ENCODE measurements at regions not wholly inside any gene's neighbourhood (a gene's known extent, or its start where the extent isn't known, plus 50 kb on each side); places are given as distances from the start of the nearest gene placed in this dataset.

DNA sequence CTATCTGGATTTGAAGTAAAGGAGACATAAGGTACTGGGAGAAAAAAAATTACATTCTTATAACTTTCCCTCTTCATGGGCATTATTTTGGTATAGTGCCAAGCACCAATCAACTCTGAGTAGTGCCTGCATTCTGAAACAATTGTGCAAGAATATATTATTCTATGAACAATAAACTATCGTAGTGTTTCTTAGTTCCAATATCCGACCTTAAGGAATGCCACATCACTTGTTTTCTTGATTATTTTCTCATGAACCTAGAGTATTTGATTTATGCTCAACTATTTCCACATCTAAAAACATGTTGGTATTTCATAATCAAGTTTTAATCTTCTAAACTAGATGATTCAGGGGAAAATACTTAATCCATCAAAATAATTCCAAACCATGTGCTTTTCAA, 294.4 kb upstream of the TBX18 start (continued):
- TF ChIP-seq, protein P1, sequence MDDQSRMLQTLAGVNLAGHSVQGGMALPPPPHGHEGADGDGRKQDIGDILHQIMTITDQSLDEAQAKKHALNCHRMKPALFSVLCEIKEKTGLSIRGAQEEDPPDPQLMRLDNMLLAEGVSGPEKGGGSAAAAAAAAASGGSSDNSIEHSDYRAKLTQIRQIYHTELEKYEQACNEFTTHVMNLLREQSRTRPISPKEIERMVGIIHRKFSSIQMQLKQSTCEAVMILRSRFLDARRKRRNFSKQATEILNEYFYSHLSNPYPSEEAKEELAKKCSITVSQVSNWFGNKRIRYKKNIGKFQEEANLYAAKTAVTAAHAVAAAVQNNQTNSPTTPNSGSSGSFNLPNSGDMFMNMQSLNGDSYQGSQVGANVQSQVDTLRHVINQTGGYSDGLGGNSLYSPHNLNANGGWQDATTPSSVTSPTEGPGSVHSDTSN (CRISPR knock-in tag; IDR thresholded peaks at IDR 0.05): no peak
- TF ChIP-seq, protein P2, sequence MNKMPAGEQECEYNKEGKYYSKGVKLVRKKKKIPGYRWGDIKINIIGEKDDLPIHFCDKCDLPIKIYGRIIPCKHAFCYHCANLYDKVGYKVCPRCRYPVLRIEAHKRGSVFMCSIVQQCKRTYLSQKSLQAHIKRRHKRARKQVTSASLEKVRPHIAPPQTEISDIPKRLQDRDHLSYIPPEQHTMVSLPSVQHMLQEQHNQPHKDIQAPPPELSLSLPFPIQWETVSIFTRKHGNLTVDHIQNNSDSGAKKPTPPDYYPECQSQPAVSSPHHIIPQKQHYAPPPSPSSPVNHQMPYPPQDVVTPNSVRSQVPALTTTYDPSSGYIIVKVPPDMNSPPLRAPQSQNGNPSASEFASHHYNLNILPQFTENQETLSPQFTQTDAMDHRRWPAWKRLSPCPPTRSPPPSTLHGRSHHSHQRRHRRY (tag by site-specific recombination; IDR thresholded peaks at IDR 0.05): no peak
- TF ChIP-seq ZNF571 (tag by site-specific recombination; IDR thresholded peaks at IDR 0.05) (no peak), ZNF23 (tag by site-specific recombination; IDR thresholded peaks at IDR 0.05; ENCODE audit: borderline replicate concordance) (no peak)
- TF ChIP-seq, protein P3, sequence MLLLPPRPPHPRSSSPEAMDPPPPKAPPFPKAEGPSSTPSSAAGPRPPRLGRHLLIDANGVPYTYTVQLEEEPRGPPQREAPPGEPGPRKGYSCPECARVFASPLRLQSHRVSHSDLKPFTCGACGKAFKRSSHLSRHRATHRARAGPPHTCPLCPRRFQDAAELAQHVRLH (tag by site-specific recombination; IDR thresholded peaks at IDR 0.05): no peak
- TF ChIP-seq, protein P4, sequence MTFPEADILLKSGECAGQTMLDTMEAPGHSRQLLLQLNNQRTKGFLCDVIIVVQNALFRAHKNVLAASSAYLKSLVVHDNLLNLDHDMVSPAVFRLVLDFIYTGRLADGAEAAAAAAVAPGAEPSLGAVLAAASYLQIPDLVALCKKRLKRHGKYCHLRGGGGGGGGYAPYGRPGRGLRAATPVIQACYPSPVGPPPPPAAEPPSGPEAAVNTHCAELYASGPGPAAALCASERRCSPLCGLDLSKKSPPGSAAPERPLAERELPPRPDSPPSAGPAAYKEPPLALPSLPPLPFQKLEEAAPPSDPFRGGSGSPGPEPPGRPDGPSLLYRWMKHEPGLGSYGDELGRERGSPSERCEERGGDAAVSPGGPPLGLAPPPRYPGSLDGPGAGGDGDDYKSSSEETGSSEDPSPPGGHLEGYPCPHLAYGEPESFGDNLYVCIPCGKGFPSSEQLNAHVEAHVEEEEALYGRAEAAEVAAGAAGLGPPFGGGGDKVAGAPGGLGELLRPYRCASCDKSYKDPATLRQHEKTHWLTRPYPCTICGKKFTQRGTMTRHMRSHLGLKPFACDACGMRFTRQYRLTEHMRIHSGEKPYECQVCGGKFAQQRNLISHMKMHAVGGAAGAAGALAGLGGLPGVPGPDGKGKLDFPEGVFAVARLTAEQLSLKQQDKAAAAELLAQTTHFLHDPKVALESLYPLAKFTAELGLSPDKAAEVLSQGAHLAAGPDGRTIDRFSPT (tag by site-specific recombination; IDR thresholded peaks at IDR 0.05): no peak
- TF ChIP-seq, protein P5, sequence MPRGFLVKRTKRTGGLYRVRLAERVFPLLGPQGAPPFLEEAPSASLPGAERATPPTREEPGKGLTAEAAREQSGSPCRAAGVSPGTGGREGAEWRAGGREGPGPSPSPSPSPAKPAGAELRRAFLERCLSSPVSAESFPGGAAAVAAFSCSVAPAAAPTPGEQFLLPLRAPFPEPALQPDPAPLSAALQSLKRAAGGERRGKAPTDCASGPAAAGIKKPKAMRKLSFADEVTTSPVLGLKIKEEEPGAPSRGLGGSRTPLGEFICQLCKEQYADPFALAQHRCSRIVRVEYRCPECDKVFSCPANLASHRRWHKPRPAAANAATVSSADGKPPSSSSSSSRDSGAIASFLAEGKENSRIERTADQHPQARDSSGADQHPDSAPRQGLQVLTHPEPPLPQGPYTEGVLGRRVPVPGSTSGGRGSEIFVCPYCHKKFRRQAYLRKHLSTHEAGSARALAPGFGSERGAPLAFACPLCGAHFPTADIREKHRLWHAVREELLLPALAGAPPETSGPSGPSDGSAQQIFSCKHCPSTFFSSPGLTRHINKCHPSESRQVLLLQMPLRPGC (tag by site-specific recombination; IDR thresholded peaks at IDR 0.05): no peak

DNA sequence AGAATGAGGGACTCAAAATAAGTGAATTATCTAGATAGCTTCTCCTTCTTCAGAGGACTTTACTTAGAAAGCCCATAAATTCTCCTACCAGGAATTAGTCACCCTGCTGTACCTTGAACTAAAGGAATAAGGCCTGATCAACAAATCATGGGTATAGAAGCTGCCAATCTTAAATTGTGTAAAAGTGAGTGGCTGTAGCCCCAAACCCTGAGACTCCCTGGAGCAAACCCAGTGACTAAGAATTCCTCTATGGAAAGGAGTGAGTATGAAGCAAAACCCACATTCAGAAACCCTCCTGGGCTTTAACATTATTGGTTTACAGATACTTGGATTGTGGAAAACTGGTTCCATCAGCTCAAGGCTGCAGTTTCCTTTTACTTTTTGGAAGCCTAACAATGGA, 285.8 kb upstream of the TBX18 start:
- ChIA-PET CTCF (interaction anchor here (0.6 to 0.8 kb wide), 3 partner anchors 61 to 1068 kb away, joined by 3 read pairs; no protein-coding TSS in a partner anchor), POLR2A (no interaction called here)
- Histone ChIP-seq H3K36me3 (ENCODE audit: control insufficient read depth in 2 of 2, insufficient read depth in 1 of 2, low read length in 2 of 2) (no peaks in the 10 kb centered on the region), H3K4me1 (ENCODE audit: control insufficient read depth, insufficient read depth, low read length) (no peaks in the 10 kb centered on the region), H3K4me3 (ENCODE audit: low read depth, low read length) (no peak overlapping the region), H3K27ac (ENCODE audit: extremely low read depth, low read depth, low read length) (no peak overlapping the region), H3K9me3 (ENCODE audit: control insufficient read depth, insufficient read depth, low read depth, low read length) (no peaks in the 10 kb centered on the region)
- TF ChIP-seq, protein P6, sequence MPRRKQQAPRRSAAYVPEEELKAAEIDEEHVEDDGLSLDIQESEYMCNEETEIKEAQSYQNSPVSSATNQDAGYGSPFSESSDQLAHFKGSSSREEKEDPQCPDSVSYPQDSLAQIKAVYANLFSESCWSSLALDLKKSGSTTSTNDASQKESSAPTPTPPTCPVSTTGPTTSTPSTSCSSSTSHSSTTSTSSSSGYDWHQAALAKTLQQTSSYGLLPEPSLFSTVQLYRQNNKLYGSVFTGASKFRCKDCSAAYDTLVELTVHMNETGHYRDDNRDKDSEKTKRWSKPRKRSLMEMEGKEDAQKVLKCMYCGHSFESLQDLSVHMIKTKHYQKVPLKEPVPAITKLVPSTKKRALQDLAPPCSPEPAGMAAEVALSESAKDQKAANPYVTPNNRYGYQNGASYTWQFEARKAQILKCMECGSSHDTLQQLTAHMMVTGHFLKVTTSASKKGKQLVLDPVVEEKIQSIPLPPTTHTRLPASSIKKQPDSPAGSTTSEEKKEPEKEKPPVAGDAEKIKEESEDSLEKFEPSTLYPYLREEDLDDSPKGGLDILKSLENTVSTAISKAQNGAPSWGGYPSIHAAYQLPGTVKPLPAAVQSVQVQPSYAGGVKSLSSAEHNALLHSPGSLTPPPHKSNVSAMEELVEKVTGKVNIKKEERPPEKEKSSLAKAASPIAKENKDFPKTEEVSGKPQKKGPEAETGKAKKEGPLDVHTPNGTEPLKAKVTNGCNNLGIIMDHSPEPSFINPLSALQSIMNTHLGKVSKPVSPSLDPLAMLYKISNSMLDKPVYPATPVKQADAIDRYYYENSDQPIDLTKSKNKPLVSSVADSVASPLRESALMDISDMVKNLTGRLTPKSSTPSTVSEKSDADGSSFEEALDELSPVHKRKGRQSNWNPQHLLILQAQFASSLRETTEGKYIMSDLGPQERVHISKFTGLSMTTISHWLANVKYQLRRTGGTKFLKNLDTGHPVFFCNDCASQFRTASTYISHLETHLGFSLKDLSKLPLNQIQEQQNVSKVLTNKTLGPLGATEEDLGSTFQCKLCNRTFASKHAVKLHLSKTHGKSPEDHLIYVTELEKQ (tag by site-specific recombination; IDR thresholded peaks at IDR 0.05; ENCODE audit: borderline replicate concordance): no peak
- TF ChIP-seq ZNF510 (tag by site-specific recombination; IDR thresholded peaks at IDR 0.05; ENCODE audit: insufficient replicate concordance): no peak
- TF ChIP-seq, protein P7, sequence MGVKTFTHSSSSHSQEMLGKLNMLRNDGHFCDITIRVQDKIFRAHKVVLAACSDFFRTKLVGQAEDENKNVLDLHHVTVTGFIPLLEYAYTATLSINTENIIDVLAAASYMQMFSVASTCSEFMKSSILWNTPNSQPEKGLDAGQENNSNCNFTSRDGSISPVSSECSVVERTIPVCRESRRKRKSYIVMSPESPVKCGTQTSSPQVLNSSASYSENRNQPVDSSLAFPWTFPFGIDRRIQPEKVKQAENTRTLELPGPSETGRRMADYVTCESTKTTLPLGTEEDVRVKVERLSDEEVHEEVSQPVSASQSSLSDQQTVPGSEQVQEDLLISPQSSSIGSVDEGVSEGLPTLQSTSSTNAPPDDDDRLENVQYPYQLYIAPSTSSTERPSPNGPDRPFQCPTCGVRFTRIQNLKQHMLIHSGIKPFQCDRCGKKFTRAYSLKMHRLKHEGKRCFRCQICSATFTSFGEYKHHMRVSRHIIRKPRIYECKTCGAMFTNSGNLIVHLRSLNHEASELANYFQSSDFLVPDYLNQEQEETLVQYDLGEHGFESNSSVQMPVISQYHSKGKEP (tag by site-specific recombination; IDR thresholded peaks at IDR 0.05): no peak
- no peak for TF ChIP-seq ZNF132 (tag by site-specific recombination; IDR thresholded peaks at IDR 0.05; ENCODE audit: borderline replicate concordance)
- TF ChIP-seq, protein P8, sequence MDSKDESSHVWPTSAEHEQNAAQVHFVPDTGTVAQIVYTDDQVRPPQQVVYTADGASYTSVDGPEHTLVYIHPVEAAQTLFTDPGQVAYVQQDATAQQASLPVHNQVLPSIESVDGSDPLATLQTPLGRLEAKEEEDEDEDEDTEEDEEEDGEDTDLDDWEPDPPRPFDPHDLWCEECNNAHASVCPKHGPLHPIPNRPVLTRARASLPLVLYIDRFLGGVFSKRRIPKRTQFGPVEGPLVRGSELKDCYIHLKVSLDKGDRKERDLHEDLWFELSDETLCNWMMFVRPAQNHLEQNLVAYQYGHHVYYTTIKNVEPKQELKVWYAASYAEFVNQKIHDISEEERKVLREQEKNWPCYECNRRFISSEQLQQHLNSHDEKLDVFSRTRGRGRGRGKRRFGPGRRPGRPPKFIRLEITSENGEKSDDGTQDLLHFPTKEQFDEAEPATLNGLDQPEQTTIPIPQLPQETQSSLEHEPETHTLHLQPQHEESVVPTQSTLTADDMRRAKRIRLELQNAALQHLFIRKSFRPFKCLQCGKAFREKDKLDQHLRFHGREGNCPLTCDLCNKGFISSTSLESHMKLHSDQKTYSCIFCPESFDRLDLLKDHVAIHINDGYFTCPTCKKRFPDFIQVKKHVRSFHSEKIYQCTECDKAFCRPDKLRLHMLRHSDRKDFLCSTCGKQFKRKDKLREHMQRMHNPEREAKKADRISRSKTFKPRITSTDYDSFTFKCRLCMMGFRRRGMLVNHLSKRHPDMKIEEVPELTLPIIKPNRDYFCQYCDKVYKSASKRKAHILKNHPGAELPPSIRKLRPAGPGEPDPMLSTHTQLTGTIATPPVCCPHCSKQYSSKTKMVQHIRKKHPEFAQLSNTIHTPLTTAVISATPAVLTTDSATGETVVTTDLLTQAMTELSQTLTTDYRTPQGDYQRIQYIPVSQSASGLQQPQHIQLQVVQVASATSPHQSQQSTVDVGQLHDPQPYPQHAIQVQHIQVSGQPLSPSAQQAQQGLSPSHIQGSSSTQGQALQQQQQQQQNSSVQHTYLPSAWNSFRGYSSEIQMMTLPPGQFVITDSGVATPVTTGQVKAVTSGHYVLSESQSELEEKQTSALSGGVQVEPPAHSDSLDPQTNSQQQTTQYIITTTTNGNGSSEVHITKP (tag by site-specific recombination; IDR thresholded peaks at IDR 0.05): no peak
- TF ChIP-seq, protein P4 (tag by site-specific recombination; IDR thresholded peaks at IDR 0.05): no peak
- TF ChIP-seq ZNF426 (tag by site-specific recombination; IDR thresholded peaks at IDR 0.05): no peak
- TF ChIP-seq ZNF558 (tag by site-specific recombination; IDR thresholded peaks at IDR 0.05): no peak
- TF ChIP-seq ZNF175 (tag by site-specific recombination; IDR thresholded peaks at IDR 0.05): no peak
- TF ChIP-seq ZNF23 (tag by site-specific recombination; IDR thresholded peaks at IDR 0.05; ENCODE audit: borderline replicate concordance): no peak
- no peak for TF ChIP-seq ZSCAN30 (tag by site-specific recombination; IDR thresholded peaks at IDR 0.05)
